Liver (tissue), 3 donors: ENCODE measurements at regions not wholly inside any gene's neighbourhood (a gene's known extent, or its start where the extent isn't known, plus 50 kb on each side); places are given as distances from the start of the nearest gene placed in this dataset.

Experiments used
- EGR1 ChIP-seq, 2 donors: IDR thresholded peaks; 2 replicates each; pipeline ENCODE4 v1.6.1; 2016 to 2018; ENCODE audit warnings: antibody characterized with exemption in 2 of 2, low read depth in 2 of 2
- FOXA1 ChIP-seq: IDR thresholded peaks from 2 replicates; pipeline ENCODE4 v1.6.1; 2016; ENCODE audit warnings: antibody characterized with exemption
- GABPA ChIP-seq, 2 donors: IDR thresholded peaks in 1 of 2; conservative IDR thresholded peaks in 1 of 2; 2 replicates each; pipeline ENCODE4 v1.6.1; 2016; ENCODE audit warnings: antibody characterized with exemption in 2 of 2, mild to moderate bottlenecking in 1 of 2, moderate library complexity in 1 of 2
- HNF4A ChIP-seq, 2 donors: conservative IDR thresholded peaks; 2 replicates each; pipeline ENCODE4 v1.6.1; 2016; ENCODE audit warnings: antibody characterized with exemption in 2 of 2, mild to moderate bottlenecking in 2 of 2
- JUND ChIP-seq, 2 donors: IDR thresholded peaks; 2 replicates each; pipeline ENCODE4 v1.6.1; 2016; ENCODE audit warnings: antibody characterized with exemption in 2 of 2
- RXRA ChIP-seq, 2 donors: IDR thresholded peaks; 2 replicates each; pipeline ENCODE4 v1.6.1; 2017 to 2018; ENCODE audit warnings: antibody characterized with exemption in 2 of 2, mild to moderate bottlenecking in 1 of 2
- SP1 ChIP-seq: IDR thresholded peaks from 2 replicates; pipeline ENCODE4 v1.6.1; 2018; ENCODE audit warnings: antibody characterized with exemption, mild to moderate bottlenecking
- TAF1 ChIP-seq: conservative IDR thresholded peaks from 2 replicates; pipeline ENCODE4 v1.6.1; 2016; ENCODE audit warnings: antibody characterized with exemption, mild to moderate bottlenecking
- YY1 ChIP-seq: IDR thresholded peaks from 2 replicates; pipeline ENCODE4 v1.6.1; 2016; ENCODE audit warnings: antibody characterized with exemption, mild to moderate bottlenecking
- TF ChIP-seq, protein P1 (sequence below): fragments of 150-350 bp; IDR thresholded peaks from 2 replicates; pipeline ENCODE4 v1.5.1; 2017; ENCODE audit warnings: improper control_type of control experiment, low read depth, low read length; ENCODE audit not compliant: missing input control
- TF ChIP-seq, protein P2 (sequence below): IDR thresholded peaks from 2 replicates; pipeline ENCODE4 v1.6.1; 2016; ENCODE audit warnings: antibody characterized with exemption, mild to moderate bottlenecking
- TF ChIP-seq, protein P3 (sequence below): IDR thresholded peaks from 2 replicates; pipeline ENCODE4 v1.6.1; 2016; ENCODE audit warnings: antibody characterized with exemption
- TF ChIP-seq, protein P4 (sequence below): IDR thresholded peaks from 2 replicates; pipeline ENCODE4 v1.6.1; 2016; ENCODE audit warnings: antibody characterized with exemption
- TF ChIP-seq, protein P5 (sequence below): IDR thresholded peaks from 2 replicates; pipeline ENCODE4 v1.6.1; 2016; ENCODE audit warnings: antibody characterized with exemption
- donor health status: healthy.
- donor health status: healthy.

DNA sequence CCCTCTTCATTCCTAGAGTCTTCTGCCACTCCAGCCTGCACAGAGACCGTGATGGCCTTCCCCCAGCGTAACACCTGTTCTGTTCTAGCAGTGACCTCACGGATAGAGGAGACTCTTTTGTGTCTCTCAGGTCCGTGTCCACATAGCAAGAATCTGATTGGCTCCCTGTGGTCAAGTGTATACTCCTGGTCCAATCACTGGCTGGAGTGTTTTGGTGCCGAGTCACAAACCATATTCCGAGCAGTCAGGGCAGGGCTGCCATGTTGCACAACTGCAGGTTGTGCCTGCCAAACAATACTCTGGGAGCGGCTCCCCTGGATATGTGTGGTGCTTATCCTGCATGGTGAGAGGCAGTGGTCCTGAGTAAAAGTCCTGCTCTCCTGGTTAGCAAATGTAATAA lies 402.4 kb downstream of the KCNRG start:
- no peak for TF ChIP-seq YY1
- TF ChIP-seq, protein P1, sequence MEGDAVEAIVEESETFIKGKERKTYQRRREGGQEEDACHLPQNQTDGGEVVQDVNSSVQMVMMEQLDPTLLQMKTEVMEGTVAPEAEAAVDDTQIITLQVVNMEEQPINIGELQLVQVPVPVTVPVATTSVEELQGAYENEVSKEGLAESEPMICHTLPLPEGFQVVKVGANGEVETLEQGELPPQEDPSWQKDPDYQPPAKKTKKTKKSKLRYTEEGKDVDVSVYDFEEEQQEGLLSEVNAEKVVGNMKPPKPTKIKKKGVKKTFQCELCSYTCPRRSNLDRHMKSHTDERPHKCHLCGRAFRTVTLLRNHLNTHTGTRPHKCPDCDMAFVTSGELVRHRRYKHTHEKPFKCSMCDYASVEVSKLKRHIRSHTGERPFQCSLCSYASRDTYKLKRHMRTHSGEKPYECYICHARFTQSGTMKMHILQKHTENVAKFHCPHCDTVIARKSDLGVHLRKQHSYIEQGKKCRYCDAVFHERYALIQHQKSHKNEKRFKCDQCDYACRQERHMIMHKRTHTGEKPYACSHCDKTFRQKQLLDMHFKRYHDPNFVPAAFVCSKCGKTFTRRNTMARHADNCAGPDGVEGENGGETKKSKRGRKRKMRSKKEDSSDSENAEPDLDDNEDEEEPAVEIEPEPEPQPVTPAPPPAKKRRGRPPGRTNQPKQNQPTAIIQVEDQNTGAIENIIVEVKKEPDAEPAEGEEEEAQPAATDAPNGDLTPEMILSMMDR: no peak
- TF ChIP-seq, protein P2, sequence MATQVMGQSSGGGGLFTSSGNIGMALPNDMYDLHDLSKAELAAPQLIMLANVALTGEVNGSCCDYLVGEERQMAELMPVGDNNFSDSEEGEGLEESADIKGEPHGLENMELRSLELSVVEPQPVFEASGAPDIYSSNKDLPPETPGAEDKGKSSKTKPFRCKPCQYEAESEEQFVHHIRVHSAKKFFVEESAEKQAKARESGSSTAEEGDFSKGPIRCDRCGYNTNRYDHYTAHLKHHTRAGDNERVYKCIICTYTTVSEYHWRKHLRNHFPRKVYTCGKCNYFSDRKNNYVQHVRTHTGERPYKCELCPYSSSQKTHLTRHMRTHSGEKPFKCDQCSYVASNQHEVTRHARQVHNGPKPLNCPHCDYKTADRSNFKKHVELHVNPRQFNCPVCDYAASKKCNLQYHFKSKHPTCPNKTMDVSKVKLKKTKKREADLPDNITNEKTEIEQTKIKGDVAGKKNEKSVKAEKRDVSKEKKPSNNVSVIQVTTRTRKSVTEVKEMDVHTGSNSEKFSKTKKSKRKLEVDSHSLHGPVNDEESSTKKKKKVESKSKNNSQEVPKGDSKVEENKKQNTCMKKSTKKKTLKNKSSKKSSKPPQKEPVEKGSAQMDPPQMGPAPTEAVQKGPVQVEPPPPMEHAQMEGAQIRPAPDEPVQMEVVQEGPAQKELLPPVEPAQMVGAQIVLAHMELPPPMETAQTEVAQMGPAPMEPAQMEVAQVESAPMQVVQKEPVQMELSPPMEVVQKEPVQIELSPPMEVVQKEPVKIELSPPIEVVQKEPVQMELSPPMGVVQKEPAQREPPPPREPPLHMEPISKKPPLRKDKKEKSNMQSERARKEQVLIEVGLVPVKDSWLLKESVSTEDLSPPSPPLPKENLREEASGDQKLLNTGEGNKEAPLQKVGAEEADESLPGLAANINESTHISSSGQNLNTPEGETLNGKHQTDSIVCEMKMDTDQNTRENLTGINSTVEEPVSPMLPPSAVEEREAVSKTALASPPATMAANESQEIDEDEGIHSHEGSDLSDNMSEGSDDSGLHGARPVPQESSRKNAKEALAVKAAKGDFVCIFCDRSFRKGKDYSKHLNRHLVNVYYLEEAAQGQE: no peak
- TF ChIP-seq GABPA (IDR thresholded peaks at IDR 0.05 in 1 of 2, conservative IDR thresholded peaks at IDR 0.05 in 1 of 2): no peak
- TF ChIP-seq TAF1: no peak
- TF ChIP-seq SP1: no peak
- TF ChIP-seq, protein P3, sequence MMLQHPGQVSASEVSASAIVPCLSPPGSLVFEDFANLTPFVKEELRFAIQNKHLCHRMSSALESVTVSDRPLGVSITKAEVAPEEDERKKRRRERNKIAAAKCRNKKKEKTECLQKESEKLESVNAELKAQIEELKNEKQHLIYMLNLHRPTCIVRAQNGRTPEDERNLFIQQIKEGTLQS: no peak
- no peak for TF ChIP-seq JUND (IDR thresholded peaks at IDR 0.05)
- TF ChIP-seq, protein P4, sequence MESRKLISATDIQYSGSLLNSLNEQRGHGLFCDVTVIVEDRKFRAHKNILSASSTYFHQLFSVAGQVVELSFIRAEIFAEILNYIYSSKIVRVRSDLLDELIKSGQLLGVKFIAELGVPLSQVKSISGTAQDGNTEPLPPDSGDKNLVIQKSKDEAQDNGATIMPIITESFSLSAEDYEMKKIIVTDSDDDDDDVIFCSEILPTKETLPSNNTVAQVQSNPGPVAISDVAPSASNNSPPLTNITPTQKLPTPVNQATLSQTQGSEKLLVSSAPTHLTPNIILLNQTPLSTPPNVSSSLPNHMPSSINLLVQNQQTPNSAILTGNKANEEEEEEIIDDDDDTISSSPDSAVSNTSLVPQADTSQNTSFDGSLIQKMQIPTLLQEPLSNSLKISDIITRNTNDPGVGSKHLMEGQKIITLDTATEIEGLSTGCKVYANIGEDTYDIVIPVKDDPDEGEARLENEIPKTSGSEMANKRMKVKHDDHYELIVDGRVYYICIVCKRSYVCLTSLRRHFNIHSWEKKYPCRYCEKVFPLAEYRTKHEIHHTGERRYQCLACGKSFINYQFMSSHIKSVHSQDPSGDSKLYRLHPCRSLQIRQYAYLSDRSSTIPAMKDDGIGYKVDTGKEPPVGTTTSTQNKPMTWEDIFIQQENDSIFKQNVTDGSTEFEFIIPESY: no peak
- TF ChIP-seq, protein P5, sequence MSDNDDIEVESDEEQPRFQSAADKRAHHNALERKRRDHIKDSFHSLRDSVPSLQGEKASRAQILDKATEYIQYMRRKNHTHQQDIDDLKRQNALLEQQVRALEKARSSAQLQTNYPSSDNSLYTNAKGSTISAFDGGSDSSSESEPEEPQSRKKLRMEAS: no peak
- no peak for TF ChIP-seq RXRA (IDR thresholded peaks at IDR 0.05)
- no peak for TF ChIP-seq EGR1 (IDR thresholded peaks at IDR 0.05; ENCODE audit: low read depth in 2 of 2)
- TF ChIP-seq HNF4A (conservative IDR thresholded peaks at IDR 0.05): no peak
- no peak for TF ChIP-seq FOXA1
